HEK293 (cell line): ENCODE measurements at regions not wholly inside any gene's neighbourhood (a gene's known extent, or its start where the extent isn't known, plus 50 kb on each side); places are given as distances from the start of the nearest gene placed in this dataset.
A peak's percentile ranks its signal among the peaks of the same experiment; 100 is the strongest.

Experiments
- EGR2 ChIP-seq: fragments of 450-650 bp; formaldehyde crosslinking; IDR thresholded peaks from 2 replicates; pipeline ENCODE4 v1.5.1; 2016; ENCODE audit warnings: low read depth, missing biosample characterization, missing genetic modification characterization
- GLIS1 ChIP-seq: fragments of 450-650 bp; formaldehyde crosslinking; IDR thresholded peaks from 2 replicates; pipeline ENCODE4 v1.5.1; 2016; ENCODE audit warnings: missing biosample characterization, missing genetic modification characterization
- OSR2 ChIP-seq: fragments of 450-650 bp; formaldehyde crosslinking; IDR thresholded peaks from 2 replicates; pipeline ENCODE4 v1.5.1; 2016; ENCODE audit warnings: missing biosample characterization, missing genetic modification characterization
- PRDM2 ChIP-seq: fragments of 450-650 bp; formaldehyde crosslinking; IDR thresholded peaks from 2 replicates; pipeline ENCODE4 v1.5.1; 2016; ENCODE audit warnings: missing biosample characterization, missing genetic modification characterization, borderline replicate concordance
- PRDM4 ChIP-seq: fragments of 450-650 bp; formaldehyde crosslinking; IDR thresholded peaks from 2 replicates; pipeline ENCODE4 v1.5.1; 2017; ENCODE audit warnings: missing biosample characterization, missing genetic modification characterization
- SCRT2 ChIP-seq: fragments of 450-650 bp; formaldehyde crosslinking; IDR thresholded peaks from 2 replicates; pipeline ENCODE4 v1.5.1; 2016; ENCODE audit warnings: missing biosample characterization, missing genetic modification characterization
- ZBTB11 ChIP-seq: fragments of 450-650 bp; formaldehyde crosslinking; conservative IDR thresholded peaks from 2 replicates; pipeline ENCODE4 v1.5.1; 2016; ENCODE audit warnings: low read depth, missing biosample characterization, missing genetic modification characterization
- ZBTB6 ChIP-seq: fragments of 450-650 bp; formaldehyde crosslinking; IDR thresholded peaks from 2 replicates; pipeline ENCODE4 v1.5.1; 2017; ENCODE audit warnings: missing biosample characterization, missing genetic modification characterization
- ZNF266 ChIP-seq: fragments of 450-650 bp; formaldehyde crosslinking; IDR thresholded peaks from 2 replicates; pipeline ENCODE4 v1.5.1; 2016; ENCODE audit warnings: missing biosample characterization, missing genetic modification characterization, low read depth
- ZNF335 ChIP-seq: fragments of 450-650 bp; formaldehyde crosslinking; conservative IDR thresholded peaks from 2 replicates; pipeline ENCODE4 v1.5.1; 2016; ENCODE audit warnings: missing biosample characterization, missing genetic modification characterization
- ZNF426 ChIP-seq: fragments of 450-650 bp; formaldehyde crosslinking; IDR thresholded peaks from 2 replicates; pipeline ENCODE4 v1.5.1; 2017; ENCODE audit warnings: missing biosample characterization, missing genetic modification characterization, mild to moderate bottlenecking, inconsistent platforms, moderate library complexity
- ZNF518A ChIP-seq: fragments of 450-650 bp; formaldehyde crosslinking; conservative IDR thresholded peaks from 2 replicates; pipeline ENCODE4 v1.5.1; 2016; ENCODE audit warnings: low read depth, missing biosample characterization, missing genetic modification characterization
- ZNF596 ChIP-seq: fragments of 450-650 bp; IDR thresholded peaks from 2 replicates; pipeline ENCODE4 v1.5.0; 2018; ENCODE audit warnings: missing biosample characterization, mild to moderate bottlenecking, missing genetic modification characterization, moderate library complexity
- ZNF610 ChIP-seq: fragments of 450-650 bp; formaldehyde crosslinking; IDR thresholded peaks from 2 replicates; pipeline ENCODE4 v1.5.1; 2016; ENCODE audit warnings: missing biosample characterization, missing genetic modification characterization, borderline replicate concordance
- ZNF701 ChIP-seq: fragments of 450-650 bp; formaldehyde crosslinking; IDR thresholded peaks from 2 replicates; pipeline ENCODE4 v1.5.1; 2016; ENCODE audit warnings: missing biosample characterization, missing genetic modification characterization
- ZSCAN4 ChIP-seq: fragments of 450-650 bp; formaldehyde crosslinking; IDR thresholded peaks from 2 replicates; pipeline ENCODE4 v1.5.1; 2017; ENCODE audit warnings: missing biosample characterization, missing genetic modification characterization

GRCh38 chr12:14260011-14260993 lies 105.2 kb upstream of the ATF7IP start (continued):
- TF ChIP-seq PRDM4 (no peak), ZBTB11 (tag by site-specific recombination) (no peak), PRDM2 (no peak), ZNF426 (tag by site-specific recombination) (no peak), ZNF266 (tag by site-specific recombination) (no peak), ZNF596 (tag by site-specific recombination) (no peak), ZBTB6 (tag by site-specific recombination) (no peak), SCRT2 (tag by site-specific recombination) (no peak), ZSCAN4 (tag by site-specific recombination) (no peak), OSR2 (tag by site-specific recombination) (no peak), EGR2 (tag by site-specific recombination) (peak; percentile 91), ZNF335 (peak; percentile 26; the same call in 1 of the 2 replicates), ZNF518A (tag by site-specific recombination) (no peak), ZNF610 (no peak), ZNF701 (tag by site-specific recombination) (no peak), GLIS1 (tag by site-specific recombination) (0 out of 2 replicates have a peak, but pooled peaks have one; percentile 7)
